ENCODE measurements at regions not wholly inside any gene's neighbourhood (a gene's known extent, or its start where the extent isn't known, plus 50 kb on each side); places are given as distances from the start of the nearest gene placed in this dataset.

DNA sequence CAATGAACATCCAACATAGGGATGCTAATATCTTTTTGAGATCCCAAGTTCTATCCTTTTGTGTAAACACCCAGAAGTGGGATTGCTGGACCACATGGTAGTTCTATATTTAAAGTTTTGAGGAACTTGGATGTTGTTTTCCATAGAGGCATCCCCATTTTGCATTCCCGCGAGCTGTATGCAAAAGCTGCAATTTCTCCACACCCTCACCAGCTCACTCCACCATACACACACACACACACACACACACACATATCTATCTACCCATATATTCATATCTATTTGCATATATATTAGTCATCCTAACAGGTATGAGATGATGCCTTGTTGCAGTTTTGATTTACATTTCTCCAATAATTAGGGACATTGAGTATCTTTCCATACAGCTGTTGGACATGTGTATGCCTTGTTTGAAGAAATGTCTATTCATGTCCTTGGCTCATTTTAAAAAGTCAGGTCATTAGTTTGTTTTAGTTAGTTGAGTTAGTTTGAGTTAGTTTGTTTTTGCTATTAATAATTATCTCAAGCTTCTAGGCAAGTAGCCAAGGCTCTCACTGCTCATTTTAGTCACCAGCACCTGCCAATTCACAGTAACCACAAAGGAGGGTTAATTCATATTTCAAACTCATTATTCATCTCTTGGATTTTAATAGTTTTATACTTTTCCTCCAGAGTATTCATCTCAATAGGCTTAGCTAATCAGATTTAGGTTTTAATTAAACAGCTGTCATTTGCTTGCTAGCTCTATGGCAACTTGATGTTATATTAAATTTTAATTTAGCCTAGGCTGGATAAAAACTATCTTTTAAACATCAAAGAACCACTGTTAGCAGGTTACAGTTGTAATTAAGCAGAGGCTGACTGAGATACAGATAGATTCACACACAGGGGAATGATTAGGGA lies 1435.9 kb upstream of the TMEM132C start:
- TF ChIP-seq CTCF (IDR thresholded peaks at IDR 0.05 in 8 of 11, conservative IDR thresholded peaks at IDR 0.05 in 3 of 11) (no peak), POLR2A (IDR thresholded peaks at IDR 0.05) (no peak)
